ENCODE measurements at regions not wholly inside any gene's neighbourhood (a gene's known extent, or its start where the extent isn't known, plus 50 kb on each side); places are given as distances from the start of the nearest gene placed in this dataset.

GRCh38 chr7:89474456-89474855 lies 678.9 kb upstream of the TEX47 start:
- no peaks in the 10 kb centered on the region for H3K4me1 ChIP-seq (replicated peaks in 1 of 2)
- no peaks in the 10 kb centered on the region for H3K36me3 ChIP-seq (replicated peaks in 1 of 2)
- no peak for DNase-seq
- H3K4me3 ChIP-seq: no peak overlapping the region
- no peaks in the 10 kb centered on the region for H3K9me3 ChIP-seq (replicated peaks in 1 of 3)
- TF ChIP-seq, protein P1, sequence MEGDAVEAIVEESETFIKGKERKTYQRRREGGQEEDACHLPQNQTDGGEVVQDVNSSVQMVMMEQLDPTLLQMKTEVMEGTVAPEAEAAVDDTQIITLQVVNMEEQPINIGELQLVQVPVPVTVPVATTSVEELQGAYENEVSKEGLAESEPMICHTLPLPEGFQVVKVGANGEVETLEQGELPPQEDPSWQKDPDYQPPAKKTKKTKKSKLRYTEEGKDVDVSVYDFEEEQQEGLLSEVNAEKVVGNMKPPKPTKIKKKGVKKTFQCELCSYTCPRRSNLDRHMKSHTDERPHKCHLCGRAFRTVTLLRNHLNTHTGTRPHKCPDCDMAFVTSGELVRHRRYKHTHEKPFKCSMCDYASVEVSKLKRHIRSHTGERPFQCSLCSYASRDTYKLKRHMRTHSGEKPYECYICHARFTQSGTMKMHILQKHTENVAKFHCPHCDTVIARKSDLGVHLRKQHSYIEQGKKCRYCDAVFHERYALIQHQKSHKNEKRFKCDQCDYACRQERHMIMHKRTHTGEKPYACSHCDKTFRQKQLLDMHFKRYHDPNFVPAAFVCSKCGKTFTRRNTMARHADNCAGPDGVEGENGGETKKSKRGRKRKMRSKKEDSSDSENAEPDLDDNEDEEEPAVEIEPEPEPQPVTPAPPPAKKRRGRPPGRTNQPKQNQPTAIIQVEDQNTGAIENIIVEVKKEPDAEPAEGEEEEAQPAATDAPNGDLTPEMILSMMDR (IDR thresholded peaks at IDR 0.05): no peak
- no peak for TF ChIP-seq POLR2A (IDR thresholded peaks at IDR 0.05)
- H3K27ac ChIP-seq: no peak overlapping the region
- intact Hi-C loops (cut with DNase I): no loop called here
- H3K27me3 ChIP-seq: no peaks in the 10 kb centered on the region
- 58 to 68% (median 64%) methylated on average over 3 of the region's 3 CpGs for WGBS, 4 donors

GRCh38 chr7:89477991-89478390 lies 676.3 kb upstream of the STEAP1 start:
- no peak overlapping the region for H3K4me3 ChIP-seq
- intact Hi-C loops (cut with DNase I): no loop called here
- H3K9me3 ChIP-seq (replicated peaks in 1 of 3): no peaks in the 10 kb centered on the region
- no peak overlapping the region for H3K27ac ChIP-seq
- DNase-seq: no peak
- no peaks in the 10 kb centered on the region for H3K4me1 ChIP-seq (replicated peaks in 1 of 2)
- no peaks in the 10 kb centered on the region for H3K36me3 ChIP-seq (replicated peaks in 1 of 2)
- no peaks in the 10 kb centered on the region for H3K27me3 ChIP-seq
- TF ChIP-seq POLR2A (IDR thresholded peaks at IDR 0.05): no peak
- TF ChIP-seq, protein P1 (IDR thresholded peaks at IDR 0.05): no peak
- 64 to 71% (median 69%) methylated on average over 3 of the region's 3 CpGs for WGBS, 4 donors

- 52 to 74% (median 66%) methylated on average over 3 of the region's 3 CpGs for WGBS, 4 donors
- no peak for DNase-seq
- H3K27me3 ChIP-seq: no peaks in the 10 kb centered on the region
Observed at GRCh38 chr7:89495704-89496103, 658.6 kb upstream of the STEAP1 start.

DNA sequence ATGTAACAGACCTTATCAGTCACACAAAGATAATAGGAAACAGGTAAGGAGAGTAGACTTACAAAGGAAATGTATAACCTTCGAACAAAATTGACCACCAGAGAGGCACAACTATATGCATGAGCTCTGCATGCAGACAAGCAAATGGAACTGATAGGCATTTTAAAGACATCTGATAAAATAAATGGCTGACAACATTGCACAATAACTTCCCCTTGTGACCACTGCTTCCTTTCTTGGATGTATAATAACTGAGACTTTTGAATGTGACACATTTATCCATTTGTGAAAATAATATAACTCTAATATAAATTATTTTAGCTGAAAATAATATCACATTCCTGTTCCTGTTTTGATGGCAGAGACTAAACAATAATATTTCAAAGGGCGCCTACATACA lies 654.2 kb upstream of the STEAP1 start:
- Histone ChIP-seq H3K4me1 (replicated peaks in 1 of 2) (no peaks in the 10 kb centered on the region), H3K27ac (no peak overlapping the region), H3K4me3 (no peak overlapping the region), H3K27me3 (no peaks in the 10 kb centered on the region), H3K9me3 (replicated peaks in 1 of 3) (no peaks in the 10 kb centered on the region), H3K36me3 (replicated peaks in 1 of 2) (no peaks in the 10 kb centered on the region)
- TF ChIP-seq POLR2A (IDR thresholded peaks at IDR 0.05): no peak
- TF ChIP-seq, protein P1 (IDR thresholded peaks at IDR 0.05): no peak
- intact Hi-C loops (cut with DNase I): no loop called here
- no peak for DNase-seq
- 66 to 75% (median 69%) methylated on average over 2 of the region's 2 CpGs for WGBS, 4 donors

More at GRCh38 chr7:89495704-89496103, 658.6 kb upstream of the STEAP1 start:
- intact Hi-C loops (cut with DNase I): no loop called here
- no peak overlapping the region for H3K4me3 ChIP-seq
- TF ChIP-seq POLR2A (IDR thresholded peaks at IDR 0.05): no peak
- TF ChIP-seq, protein P1 (IDR thresholded peaks at IDR 0.05): no peak
- no peaks in the 10 kb centered on the region for H3K4me1 ChIP-seq (replicated peaks in 1 of 2)
- H3K36me3 ChIP-seq (replicated peaks in 1 of 2): no peaks in the 10 kb centered on the region
- no peaks in the 10 kb centered on the region for H3K9me3 ChIP-seq (replicated peaks in 1 of 3)
- H3K27ac ChIP-seq: no peak overlapping the region
